Right renal pelvis (tissue), 4 donors: ENCODE measurements at regions not wholly inside any gene's neighbourhood (a gene's known extent, or its start where the extent isn't known, plus 50 kb on each side); places are given as distances from the start of the nearest gene placed in this dataset.

Source experiments
- DNase-seq, 4 donors: peaks; one replicate each; pipeline ENCODE4 v3.0.0-alpha.2; 2013; ENCODE audit warnings: low read depth in 4 of 4, low spot score in 3 of 4, missing footprints in 1 of 4

- no peak for DNase-seq
These were observed 375.9 kb upstream of the SOX5 start for GRCh38 chr12:24325331-24325730.

- DNase-seq: peak in 1 of 4 donors; percentile 3
These were observed 358.4 kb upstream of the SOX5 start for GRCh38 chr12:24307716-24308335.

- DNase-seq: no peak
These were observed 357.7 kb upstream of the SOX5 start for GRCh38 chr12:24307153-24307552.

GRCh38 chr12:24306001-24306400 is 356.5 kb upstream of the SOX5 start:
- DNase-seq: no peak

GRCh38 chr12:24304285-24304684 is 354.8 kb upstream of the SOX5 start:
- DNase-seq: no peak

GRCh38 chr12:24302708-24303107 is 353.2 kb upstream of the SOX5 start:
- no peak for DNase-seq

GRCh38 chr12:24297516-24297915 is 348.0 kb upstream of the SOX5 start:
- no peak for DNase-seq

- DNase-seq: no peak
These were observed 344.1 kb upstream of the SOX5 start for GRCh38 chr12:24293549-24293948.

GRCh38 chr12:24287963-24288362 is 338.5 kb upstream of the SOX5 start:
- DNase-seq: no peak

GRCh38 chr12:24285448-24285847 is 336.0 kb upstream of the SOX5 start:
- no peak for DNase-seq

- DNase-seq: no peak
These were observed 331.9 kb upstream of the SOX5 start for GRCh38 chr12:24281341-24281740.

- DNase-seq: no peak
These were observed 330.8 kb upstream of the SOX5 start for GRCh38 chr12:24280056-24280842.

GRCh38 chr12:24278832-24279231 is 329.4 kb upstream of the SOX5 start:
- no peak for DNase-seq

GRCh38 chr12:24270965-24271364 is 321.5 kb upstream of the SOX5 start:
- no peak for DNase-seq

GRCh38 chr12:24270464-24270863 is 321.0 kb upstream of the SOX5 start:
- DNase-seq: no peak

- DNase-seq: no peak
These were observed 319.3 kb upstream of the SOX5 start for GRCh38 chr12:24268663-24269186.

- no peak for DNase-seq
These were observed 317.5 kb upstream of the SOX5 start for GRCh38 chr12:24266982-24267381.

GRCh38 chr12:24256684-24257083 is 307.2 kb upstream of the SOX5 start:
- DNase-seq: no peak

GRCh38 chr12:24255920-24256665 is 306.6 kb upstream of the SOX5 start:
- DNase-seq: no peak

GRCh38 chr12:24252602-24253001 is 303.1 kb upstream of the SOX5 start:
- no peak for DNase-seq

GRCh38 chr12:24246934-24247333 is 297.5 kb upstream of the SOX5 start:
- no peak for DNase-seq
